Breast epithelium (tissue), 3 donors: ENCODE measurements at regions not wholly inside any gene's neighbourhood (a gene's known extent, or its start where the extent isn't known, plus 50 kb on each side); places are given as distances from the start of the nearest gene placed in this dataset.

Experiments
- POLR2AphosphoS5 ChIP-seq, 3 donors: sonication (generic); formaldehyde crosslinking; IDR thresholded peaks; one replicate each; pipeline ENCODE4 v1.6.1; 2017; ENCODE audit warnings: antibody characterized with exemption in 3 of 3
- TF ChIP-seq, protein P1 (sequence below), 3 donors: fragments of 450-650 bp; IDR thresholded peaks; one replicate each; pipeline ENCODE4 v1.5.1; 2016 to 2017; ENCODE audit warnings: antibody characterized with exemption in 3 of 3, mild to moderate bottlenecking in 3 of 3, moderate library complexity in 3 of 3

DNA sequence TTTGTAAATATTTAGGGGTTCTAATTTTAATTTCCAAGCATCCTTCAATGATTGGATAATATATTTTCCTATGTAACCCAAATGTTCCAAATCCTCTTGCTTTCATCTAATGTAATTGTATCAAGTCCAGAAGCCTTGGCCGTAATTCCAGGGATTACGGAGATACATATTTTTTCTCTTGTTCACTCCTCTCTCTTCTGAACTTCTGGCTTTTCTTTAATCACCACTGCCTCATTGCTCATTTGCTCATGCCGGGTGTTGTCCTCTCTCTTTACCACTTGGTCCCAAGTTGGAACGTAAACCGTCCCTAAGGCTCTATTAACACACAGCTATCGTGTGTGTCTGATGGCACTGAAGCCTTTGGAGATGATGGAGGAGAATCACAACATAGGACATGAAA is 188.7 kb upstream of the COL3A1 start:
- TF ChIP-seq, protein P1, sequence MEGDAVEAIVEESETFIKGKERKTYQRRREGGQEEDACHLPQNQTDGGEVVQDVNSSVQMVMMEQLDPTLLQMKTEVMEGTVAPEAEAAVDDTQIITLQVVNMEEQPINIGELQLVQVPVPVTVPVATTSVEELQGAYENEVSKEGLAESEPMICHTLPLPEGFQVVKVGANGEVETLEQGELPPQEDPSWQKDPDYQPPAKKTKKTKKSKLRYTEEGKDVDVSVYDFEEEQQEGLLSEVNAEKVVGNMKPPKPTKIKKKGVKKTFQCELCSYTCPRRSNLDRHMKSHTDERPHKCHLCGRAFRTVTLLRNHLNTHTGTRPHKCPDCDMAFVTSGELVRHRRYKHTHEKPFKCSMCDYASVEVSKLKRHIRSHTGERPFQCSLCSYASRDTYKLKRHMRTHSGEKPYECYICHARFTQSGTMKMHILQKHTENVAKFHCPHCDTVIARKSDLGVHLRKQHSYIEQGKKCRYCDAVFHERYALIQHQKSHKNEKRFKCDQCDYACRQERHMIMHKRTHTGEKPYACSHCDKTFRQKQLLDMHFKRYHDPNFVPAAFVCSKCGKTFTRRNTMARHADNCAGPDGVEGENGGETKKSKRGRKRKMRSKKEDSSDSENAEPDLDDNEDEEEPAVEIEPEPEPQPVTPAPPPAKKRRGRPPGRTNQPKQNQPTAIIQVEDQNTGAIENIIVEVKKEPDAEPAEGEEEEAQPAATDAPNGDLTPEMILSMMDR (IDR thresholded peaks at IDR 0.05) = no peak
- TF ChIP-seq POLR2AphosphoS5 (IDR thresholded peaks at IDR 0.05) = no peak
